Cerebellar nuclear complex (tissue), 1 donor: ENCODE measurements at regions not wholly inside any gene's neighbourhood (a gene's known extent, or its start where the extent isn't known, plus 50 kb on each side); places are given as distances from the start of the nearest gene placed in this dataset.
"Not testable (repeated sequence)": the region's sequence is repeated elsewhere in the genome, so short reads cannot be mapped to it uniquely, and the experiment has no call there.

Source experiments
- DNase-seq, 2 experiments: peaks; one replicate each; lab custom pipeline; 2025; lab: John Stamatoyannopoulos, UW

DNA sequence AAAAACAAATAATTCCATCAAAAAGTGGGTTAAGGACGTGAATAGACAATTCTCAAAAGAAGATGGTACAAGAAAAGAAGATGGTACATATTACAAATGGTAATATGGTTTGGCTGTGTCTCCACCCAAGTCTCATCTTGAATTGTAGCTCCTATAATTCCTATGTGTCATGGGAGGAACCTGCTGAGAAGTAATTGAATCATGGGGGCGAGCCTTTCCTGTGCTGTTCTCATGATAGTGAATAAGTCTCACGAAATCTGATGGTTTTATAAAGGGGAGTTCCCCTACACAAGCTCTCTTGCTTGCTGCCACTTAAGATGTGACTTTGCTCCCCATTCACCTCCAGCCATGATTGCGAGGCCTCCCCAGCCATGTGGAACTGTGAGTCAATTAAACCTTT is 172.9 kb downstream of the C11orf91 start:
- DNase-seq, result not testable (repeated sequence)

DNA sequence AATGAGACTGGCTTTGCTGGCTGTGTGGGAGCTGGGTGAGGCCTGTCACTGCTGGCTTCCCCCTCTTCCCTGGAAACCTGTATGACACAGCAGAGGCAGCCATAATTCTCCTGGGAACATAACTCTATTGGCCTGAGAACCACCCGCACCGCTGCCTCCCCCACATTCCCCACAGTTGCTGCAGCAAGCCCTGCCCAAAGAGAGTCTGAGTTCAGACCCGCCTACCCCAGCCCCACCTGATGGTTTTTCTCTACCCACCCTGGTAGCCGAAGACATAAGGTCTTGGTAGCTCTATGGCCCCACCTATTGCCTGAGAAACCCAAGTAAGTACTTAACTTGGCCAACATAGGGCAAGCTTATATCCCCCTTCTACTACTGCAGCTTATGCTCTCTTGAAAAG is 174.8 kb downstream of the C11orf91 start:
- no peak for DNase-seq

- no peak for DNase-seq
Measured at GRCh38 chr11:33521384-33521783, 179.2 kb downstream of the C11orf91 start.

- no peak for DNase-seq
Measured at GRCh38 chr11:33520112-33520511, 180.5 kb downstream of the C11orf91 start.

DNA sequence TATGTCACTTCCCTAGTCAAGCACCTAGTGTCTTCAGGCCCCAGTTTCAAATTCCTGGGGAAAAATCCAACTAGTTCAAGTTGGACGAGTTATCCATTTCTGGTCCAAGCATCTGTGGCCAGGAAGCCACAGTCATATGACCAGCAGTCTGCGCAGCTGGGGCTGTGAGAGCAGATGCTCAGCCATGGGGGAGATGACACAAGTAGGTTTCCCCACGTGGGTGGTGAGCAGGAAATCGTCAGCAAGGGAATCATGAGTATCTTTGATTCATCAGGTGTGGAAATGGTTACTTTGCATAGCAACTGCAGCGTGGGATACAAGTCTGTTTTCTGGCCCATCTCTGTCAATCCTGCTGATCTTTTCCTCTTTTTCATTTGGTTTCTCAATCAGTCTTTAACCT is 185.3 kb downstream of the C11orf91 start:
- DNase-seq, result no peak

DNA sequence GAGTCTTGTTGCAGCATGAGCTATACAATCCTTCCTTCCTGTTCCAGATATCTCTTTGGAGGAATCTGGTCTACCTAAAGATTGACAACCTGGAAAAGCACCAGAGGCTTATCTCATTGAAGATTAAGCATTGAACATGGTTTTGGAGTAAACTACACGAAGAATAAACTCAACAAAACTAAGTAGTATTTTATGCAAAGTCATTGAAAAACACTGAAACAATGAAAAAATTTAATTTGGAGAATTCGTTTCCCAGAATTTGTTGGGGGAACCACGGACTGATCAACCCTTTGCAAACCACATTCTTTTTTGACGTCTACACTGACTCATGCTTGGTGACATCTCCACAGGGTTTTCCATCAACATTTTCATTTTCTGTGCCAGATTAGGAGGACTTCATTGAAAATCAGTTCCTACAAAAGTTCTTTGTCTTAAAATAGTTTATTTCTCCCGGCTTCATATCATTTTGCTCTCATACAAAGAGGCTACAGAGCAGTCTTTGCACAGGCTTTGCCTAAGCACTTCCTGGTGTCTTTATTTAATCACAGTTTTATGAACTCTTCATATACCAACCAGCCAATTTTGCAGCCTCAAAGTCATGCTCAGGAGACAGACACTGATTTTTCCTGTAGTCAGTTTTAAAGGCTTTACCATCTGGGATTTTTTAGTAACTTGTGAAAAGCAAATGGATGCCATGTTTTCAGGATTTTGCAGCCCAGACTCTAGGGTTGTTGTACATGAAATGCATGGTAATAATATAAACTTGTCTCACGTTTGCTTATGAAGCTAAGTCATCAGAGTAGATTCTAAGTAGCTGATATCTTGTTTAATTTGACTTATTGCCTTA is 186.3 kb downstream of the C11orf91 start:
- DNase-seq, result no peak

DNA sequence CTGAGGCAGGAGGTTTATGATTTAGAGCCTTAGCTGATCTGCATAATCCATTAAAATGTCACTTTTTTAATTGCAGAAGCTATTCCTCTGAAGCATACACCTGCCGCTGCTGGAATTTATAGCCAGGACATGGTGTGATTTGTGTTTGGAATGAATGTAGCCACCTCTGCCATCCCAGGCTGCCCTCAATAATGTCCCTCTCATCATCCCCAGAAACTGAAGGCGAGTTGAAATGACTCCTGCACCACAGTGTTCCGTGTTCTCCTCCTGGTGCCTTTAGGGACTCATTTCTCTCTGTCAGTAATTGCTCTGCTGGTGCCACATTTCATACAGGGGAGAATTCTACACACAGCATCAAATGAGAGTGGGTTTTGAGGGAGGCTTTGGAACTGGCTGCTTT is 191.0 kb downstream of the C11orf91 start:
- no peak for DNase-seq

GRCh38 chr11:33507967-33508366 is 192.7 kb downstream of the C11orf91 start:
- no peak for DNase-seq

DNA sequence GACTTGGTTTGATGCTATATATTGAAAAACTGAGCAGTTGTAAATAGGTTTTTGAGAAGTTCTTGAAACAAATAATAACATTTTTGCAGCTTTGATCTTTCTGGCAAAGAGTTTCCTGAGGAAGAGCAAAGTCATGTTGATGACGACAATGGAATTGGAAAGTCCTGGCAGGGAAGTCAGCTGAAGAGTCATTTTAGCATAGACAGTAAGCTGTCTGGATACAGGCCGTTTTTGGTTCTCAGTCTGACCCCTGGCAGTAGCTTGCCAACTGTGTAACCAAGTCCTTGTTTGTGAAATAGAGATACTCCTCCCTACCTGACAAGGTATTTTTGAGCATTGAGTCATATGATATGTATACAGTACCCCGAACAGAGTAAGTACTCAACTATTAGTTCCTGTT is 193.3 kb downstream of the C11orf91 start:
- DNase-seq, result no peak

DNA sequence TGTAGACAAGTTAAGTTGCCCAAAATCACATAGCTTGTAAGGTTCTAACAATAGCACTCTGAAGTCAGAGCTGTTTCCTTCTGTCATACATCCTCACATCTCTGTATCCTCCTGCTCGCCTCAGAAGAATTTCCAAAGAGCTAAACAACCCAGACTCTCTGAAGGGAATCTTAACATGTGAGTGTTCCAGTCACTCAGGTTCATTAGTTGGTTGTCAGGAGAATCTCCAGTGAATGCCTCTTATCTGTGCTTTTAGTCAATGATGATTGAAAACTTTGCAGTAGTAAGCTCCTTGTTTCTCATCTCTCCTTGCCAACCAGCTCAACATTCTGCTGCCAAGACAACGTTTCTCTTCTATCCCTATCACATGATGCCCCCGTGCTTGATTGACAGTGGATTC is 195.5 kb downstream of the C11orf91 start:
- DNase-seq, result no peak

GRCh38 chr11:33500861-33501479 is 199.7 kb downstream of the C11orf91 start:
- no peak for DNase-seq

DNA sequence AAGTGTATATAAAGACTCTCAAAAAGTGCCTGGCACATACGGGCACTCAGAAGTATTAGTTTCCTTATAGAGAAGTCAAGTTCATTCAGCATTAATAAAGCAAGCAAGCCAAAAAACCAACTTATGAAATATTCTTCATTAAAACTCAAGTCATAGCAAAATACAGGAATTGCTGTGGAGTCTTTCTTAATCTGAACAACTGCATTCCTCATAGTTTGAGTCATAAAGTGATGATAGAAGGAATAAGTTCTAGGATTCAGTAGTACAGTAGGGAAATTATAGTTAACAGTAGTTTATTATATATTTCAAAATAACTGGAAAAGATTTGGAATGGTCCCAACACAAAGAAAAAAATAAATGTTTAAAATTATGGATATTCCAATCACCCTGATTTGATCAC is 200.3 kb downstream of the C11orf91 start:
- DNase-seq, result no peak

DNA sequence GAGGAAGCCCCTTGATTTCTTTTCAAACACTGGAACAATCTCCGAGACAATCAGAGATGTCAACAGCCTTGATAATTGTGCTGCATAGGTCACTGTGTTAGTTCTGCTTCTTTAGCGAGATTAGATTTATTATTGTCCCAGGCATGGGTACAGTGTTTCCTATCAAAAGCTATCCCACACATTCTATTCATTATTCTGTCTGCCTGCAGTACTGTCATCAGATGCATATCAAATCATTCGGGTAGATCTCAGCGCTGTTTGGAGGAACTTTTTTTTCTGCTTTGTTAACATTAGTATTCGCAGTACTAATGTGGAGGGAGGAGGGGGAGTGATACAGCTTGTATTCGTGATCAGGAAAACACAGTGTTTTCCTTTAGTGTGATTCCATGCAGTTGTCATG is 208.0 kb downstream of the C11orf91 start:
- DNase-seq, result no peak

DNA sequence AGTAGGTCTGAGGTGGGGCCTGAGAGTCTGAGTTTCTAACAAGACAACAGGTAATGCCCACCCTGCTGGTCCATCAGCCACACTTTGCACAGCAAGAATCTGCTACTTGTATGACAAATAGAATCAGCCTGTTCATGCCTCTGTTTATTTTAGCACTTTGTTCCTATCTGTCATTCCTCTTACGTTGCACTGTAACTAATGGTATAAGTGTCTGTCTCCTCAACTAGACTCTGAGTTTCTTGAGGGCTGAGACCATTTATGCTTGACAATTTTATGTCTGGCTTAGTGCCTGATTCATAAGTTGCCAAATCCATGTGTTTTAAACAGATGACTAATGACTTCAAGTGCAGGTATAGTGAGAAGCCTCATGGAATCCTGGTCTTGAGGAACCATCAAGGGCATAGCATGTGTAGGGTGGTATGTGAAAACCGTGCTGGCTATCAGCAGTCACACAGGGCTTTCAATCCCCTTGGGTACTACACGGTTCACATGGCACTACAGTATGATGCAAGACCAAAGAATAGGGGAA is 209.7 kb downstream of the C11orf91 start:
- DNase-seq, result no peak

GRCh38 chr11:33488971-33489370 is 211.7 kb downstream of the C11orf91 start:
- no peak for DNase-seq

DNA sequence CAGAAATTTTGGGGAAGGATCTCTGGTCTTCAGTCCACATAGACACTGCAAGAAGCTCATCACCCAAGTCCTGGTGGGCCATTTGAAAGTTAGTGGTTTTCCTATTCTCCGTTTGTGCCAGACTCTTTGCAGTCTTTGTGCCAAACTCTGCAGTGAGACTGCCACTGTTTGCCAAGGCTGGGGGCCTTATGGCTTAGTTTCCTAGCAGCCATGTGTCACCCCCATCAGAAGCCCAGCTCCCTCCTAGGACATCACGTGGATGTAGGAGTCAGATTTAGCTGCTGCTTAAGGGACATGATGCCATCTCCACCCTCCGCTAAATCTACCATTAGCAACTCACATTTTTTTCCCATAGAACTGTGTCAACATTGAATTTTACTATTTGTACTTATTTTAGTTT is 220.0 kb downstream of the C11orf91 start:
- peak in 1 of 2 experiments; percentile 51 for DNase-seq

- peak; percentile 70 to 88 for DNase-seq
Measured at GRCh38 chr11:33479231-33479630, 221.4 kb downstream of the C11orf91 start.

DNA sequence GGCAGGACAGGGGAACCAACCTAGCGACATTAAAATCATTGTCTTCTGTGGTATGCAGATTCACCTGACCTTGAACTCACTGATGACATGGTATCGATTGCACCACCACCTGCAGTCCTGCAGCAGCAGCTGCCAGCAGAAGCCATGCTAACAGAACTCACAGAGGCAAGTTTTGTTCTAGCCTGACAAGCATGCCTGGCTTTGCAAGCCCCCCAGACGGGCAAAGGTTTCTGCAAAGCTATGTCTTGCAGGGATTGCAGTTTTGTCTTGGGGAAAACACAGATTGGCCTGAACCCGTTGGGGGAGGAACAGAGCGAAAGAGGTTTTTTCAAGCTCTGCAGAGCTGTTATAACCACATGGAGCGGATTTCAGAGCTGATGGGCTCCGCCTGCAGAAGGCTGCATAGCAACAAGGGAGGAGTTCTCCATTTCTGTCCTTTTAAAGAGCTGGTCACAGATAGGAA is 221.0 kb downstream of the HIPK3 start:
- no peak for DNase-seq

DNA sequence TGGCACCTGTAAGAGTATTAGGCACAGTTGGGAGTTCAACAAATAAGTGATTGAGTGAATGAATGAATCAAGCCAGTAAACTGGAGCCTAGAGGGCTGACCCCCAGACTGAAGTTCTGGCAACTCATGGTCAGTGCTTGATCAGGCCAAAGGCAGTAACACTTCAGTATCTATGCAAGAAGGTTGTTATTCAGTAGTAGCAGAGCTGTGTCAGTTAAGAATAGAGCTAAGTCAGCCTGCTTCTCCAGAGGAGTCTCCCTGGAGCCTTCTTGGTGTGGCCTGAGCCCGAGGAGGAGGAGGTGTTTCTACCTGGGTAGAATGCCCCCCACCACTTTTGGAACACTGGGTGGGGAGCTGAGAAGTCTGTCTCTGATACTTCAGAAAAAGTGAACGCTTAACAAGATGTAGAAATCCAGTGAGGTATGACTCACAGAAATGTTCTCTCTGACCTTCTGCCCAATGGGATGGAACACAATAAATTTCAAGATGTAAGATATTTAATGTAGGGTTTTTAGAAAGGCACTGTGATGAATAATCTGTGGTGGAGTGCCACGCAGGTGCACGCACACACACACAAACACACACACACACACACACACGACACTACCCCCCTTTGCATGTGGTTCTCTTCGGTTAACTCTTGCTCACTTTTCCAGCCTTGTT is 219.9 kb downstream of the HIPK3 start:
- no peak for DNase-seq

- no peak for DNase-seq
Measured at GRCh38 chr11:33475993-33476392, 218.8 kb downstream of the HIPK3 start.

DNA sequence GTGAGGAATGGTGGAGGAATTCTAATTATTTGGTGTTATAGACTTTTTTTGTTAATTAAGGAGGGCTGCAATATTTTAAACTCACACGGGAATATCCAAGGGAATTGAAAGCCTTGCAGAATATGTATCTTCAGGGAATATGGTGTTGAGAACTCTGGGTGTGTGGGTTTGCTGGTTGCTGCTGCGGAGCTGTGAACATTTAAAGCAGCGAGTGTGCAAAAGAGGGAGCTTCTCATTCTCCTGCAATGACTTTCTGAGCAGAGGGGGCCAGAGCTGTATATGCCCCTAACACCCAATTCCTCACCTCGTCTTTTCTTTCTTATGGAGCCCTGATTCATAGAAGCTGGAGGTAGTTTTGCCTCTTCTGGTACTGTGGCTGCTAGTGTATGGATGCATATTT is 217.7 kb downstream of the HIPK3 start:
- no peak for DNase-seq

DNA sequence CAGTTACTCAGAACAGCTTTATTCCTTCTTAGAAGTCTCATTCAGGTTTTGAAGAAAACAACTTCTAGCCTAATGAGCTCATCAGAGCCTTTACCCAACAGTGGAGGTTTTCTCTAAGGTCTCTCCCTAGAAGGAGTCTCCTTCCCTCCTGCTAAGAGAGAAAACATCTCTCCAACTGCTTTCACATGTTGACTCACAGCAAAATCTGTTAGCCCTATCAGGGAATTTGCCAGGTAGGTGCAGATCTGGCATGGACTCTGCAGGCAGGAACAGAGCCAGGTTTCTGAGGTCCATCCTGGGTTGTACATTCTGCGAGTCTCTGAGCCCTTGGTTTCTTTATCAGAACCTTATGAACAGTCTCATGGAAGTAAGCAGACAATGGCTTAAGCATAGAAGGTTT is 214.4 kb downstream of the HIPK3 start:
- peak; percentile 59 to 61 for DNase-seq

DNA sequence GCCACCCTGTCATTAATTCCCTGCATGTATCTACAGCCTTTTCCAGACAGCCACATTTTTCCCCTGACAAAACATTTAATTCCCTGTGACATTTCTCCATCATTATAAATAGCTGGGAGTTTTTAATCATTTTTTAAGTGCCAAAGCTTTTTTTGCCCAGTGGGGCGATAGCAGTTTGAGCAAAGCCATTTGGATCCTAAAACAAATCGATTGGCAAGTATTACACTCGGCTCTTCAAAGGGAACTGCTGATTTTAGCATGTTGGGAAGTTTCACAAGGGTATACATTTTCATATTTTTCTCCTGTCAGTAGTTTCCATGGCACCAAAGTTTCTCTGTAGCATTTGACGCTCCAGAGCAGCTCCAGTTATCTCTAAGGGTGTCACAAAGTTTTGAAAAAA is 210.8 kb downstream of the HIPK3 start:
- no peak for DNase-seq
